ENCODE measurements at regions not wholly inside any gene's neighbourhood (a gene's known extent, or its start where the extent isn't known, plus 50 kb on each side); places are given as distances from the start of the nearest gene placed in this dataset.

DNA sequence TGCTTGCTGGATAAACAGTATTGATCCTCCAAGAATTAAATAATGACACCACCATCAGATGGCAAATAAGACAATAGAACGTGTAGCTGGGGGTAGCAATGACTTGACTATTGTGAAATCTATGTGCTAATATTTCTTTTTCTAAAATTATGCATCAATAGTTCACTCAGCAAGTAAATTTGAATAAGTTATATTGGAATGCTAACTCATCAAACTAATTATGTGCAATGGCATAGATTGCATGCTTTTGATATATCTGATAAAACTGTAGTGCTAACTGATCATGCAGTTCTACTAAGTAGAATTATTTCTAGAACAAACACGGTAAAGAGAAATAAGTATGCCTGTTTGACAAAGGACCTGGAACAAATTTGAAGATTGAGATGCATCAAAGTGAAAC, 474.4 kb downstream of the NOVA1 start:
- Histone ChIP-seq H3K36me3 (ENCODE audit: control insufficient read depth, insufficient read depth, low read length) (no peaks in the 10 kb centered on the region), H4K8ac (ENCODE audit: low read depth in 2 of 2, low read length in 2 of 2) (no peak overlapping the region), H3K18ac (ENCODE audit: low read depth, low read length) (no peak overlapping the region), H3K56ac (ENCODE audit: extremely low read depth, insufficient read depth, low read length) (no peak overlapping the region), H4K20me1 (ENCODE audit: insufficient read depth, low read length) (no peaks in the 10 kb centered on the region), H3K79me1 (ENCODE audit: low read depth in 1 of 2, low read length in 2 of 2) (no peaks in the 10 kb centered on the region), H2BK120ac (ENCODE audit: low read depth, low read length) (no peak overlapping the region), H3K9me3 (ENCODE audit: control insufficient read depth, insufficient read depth, low read length) (peaks cover 2% of the 10 kb centered on the region), H3K4me1 (ENCODE audit: control insufficient read depth, insufficient read depth, low read length) (no peaks in the 10 kb centered on the region), H2BK5ac (ENCODE audit: low read depth, low read length, poor library complexity, severe bottlenecking) (no peak overlapping the region), H3K27me3 (ENCODE audit: control insufficient read depth, insufficient read depth, low read length) (no peaks in the 10 kb centered on the region), H3K9ac (ENCODE audit: low read depth, low read length) (no peak overlapping the region), H2BK20ac (ENCODE audit: low read depth, low read length) (no peak overlapping the region), H3K4ac (ENCODE audit: low read depth, low read length) (no peak overlapping the region), H3K23ac (ENCODE audit: low read depth, low read length) (no peak overlapping the region), H3K9me1 (ENCODE audit: insufficient read depth, low read length) (no peaks in the 10 kb centered on the region), H2BK15ac (ENCODE audit: low read depth, low read length) (no peak overlapping the region), H3K4me3 (ENCODE audit: insufficient read depth, low read depth, low read length) (no peak overlapping the region), H2AK9ac (replicated peaks; ENCODE audit: low read depth, low read length, poor library complexity) (no peak overlapping the region), H4K91ac (ENCODE audit: insufficient read depth, low read depth, low read length) (no peak overlapping the region), H4K5ac (ENCODE audit: low read depth, low read length) (no peak overlapping the region), H2AFZ (replicated peaks; ENCODE audit: low read length, poor library complexity) (no peak overlapping the region), H3K4me2 (ENCODE audit: low read depth, low read length) (no peak overlapping the region), H2AK5ac (ENCODE audit: low read depth, low read length) (no peak overlapping the region), H3K27ac (ENCODE audit: insufficient read depth, low read length) (no peak overlapping the region), H3K14ac (replicated peaks; ENCODE audit: low read depth, low read length) (no peak overlapping the region)
- BruUV-seq (replicated peaks), result no TSS peak
- DNase-seq, result no peak
- dilution Hi-C loops (cut with HindIII; ENCODE audit: low sequenced_read_pairs, unreplicated experiment), result no loop called here
- ChIA-PET CTCF (no interaction called here), POLR2A (ENCODE audit: unreplicated experiment) (no interaction called here)
- intact Hi-C loops (cut with micrococcal nuclease), result no loop called here
- ATAC-seq (ENCODE audit: low read depth), result no peak
- in situ Hi-C loops (cut with MboI; ENCODE audit: low sequenced_read_pairs), result no loop called here
- no CpG with 5 or more reads among the region's 2 CpGs for WGBS, 2 experiments (ENCODE audit: extremely low coverage in 2 of 2, insufficient read length in 1 of 2)
- no peak for TF ChIP-seq USF2 (IDR thresholded peaks at IDR 0.05; ENCODE audit: low read depth, low read length)
- 0 out of 2 replicates have a peak, but pooled peaks have one; percentile 13 for TF ChIP-seq CEBPB (IDR thresholded peaks at IDR 0.05; ENCODE audit: low read depth, low read length)
